IPS-NIHi7 (cell line): ENCODE measurements at regions not wholly inside any gene's neighbourhood (a gene's known extent, or its start where the extent isn't known, plus 50 kb on each side); places are given as distances from the start of the nearest gene placed in this dataset.
"Not testable (repeated sequence)": the region's sequence is repeated elsewhere in the genome, so short reads cannot be mapped to it uniquely, and the experiment has no call there.

Experiments used
- DNase-seq: peaks from one replicate; pipeline ENCODE4 v3.0.0; 2012; ENCODE audit warnings: mixed read lengths; ENCODE audit errors: extremely low spot score

- no peak for DNase-seq
These were observed 714.4 kb downstream of the GATA3 start for GRCh38 chr10:8768852-8769251.

GRCh38 chr10:8776926-8777622 is 722.6 kb downstream of the GATA3 start:
- DNase-seq, result no peak

GRCh38 chr10:8778713-8779112 is 724.2 kb downstream of the GATA3 start:
- DNase-seq, result no peak

- no peak for DNase-seq
These were observed 733.2 kb downstream of the GATA3 start for GRCh38 chr10:8787649-8788048.

- no peak for DNase-seq
These were observed 735.9 kb downstream of the GATA3 start for GRCh38 chr10:8790390-8790789.

- no peak for DNase-seq
These were observed 740.4 kb downstream of the GATA3 start for GRCh38 chr10:8794860-8795259.

GRCh38 chr10:8800426-8800825 is 745.9 kb downstream of the GATA3 start:
- no peak for DNase-seq

GRCh38 chr10:8803992-8804391 is 749.5 kb downstream of the GATA3 start:
- DNase-seq, result peak; percentile 8

GRCh38 chr10:8810677-8811076 is 756.2 kb downstream of the GATA3 start:
- DNase-seq, result no peak

GRCh38 chr10:8811201-8811600 is 756.7 kb downstream of the GATA3 start:
- no peak for DNase-seq

- no peak for DNase-seq
These were observed 761.5 kb downstream of the GATA3 start for GRCh38 chr10:8815969-8816368.

- DNase-seq, result no peak
These were observed 762.8 kb downstream of the GATA3 start for GRCh38 chr10:8817299-8817698.

- DNase-seq, result no peak
These were observed 771.1 kb downstream of the GATA3 start for GRCh38 chr10:8825611-8826010.

- DNase-seq, result no peak
These were observed 775.1 kb downstream of the GATA3 start for GRCh38 chr10:8829592-8829991.

GRCh38 chr10:8830048-8830447 is 775.6 kb downstream of the GATA3 start:
- no peak for DNase-seq

GRCh38 chr10:8830876-8831275 is 776.4 kb downstream of the GATA3 start:
- DNase-seq, result no peak

- no peak for DNase-seq
These were observed 781.1 kb downstream of the GATA3 start for GRCh38 chr10:8835453-8836167.

GRCh38 chr10:8840356-8840755 is 785.9 kb downstream of the GATA3 start:
- peak; percentile 46 for DNase-seq

GRCh38 chr10:8844141-8844540 is 789.7 kb downstream of the GATA3 start:
- DNase-seq, result no peak

- DNase-seq, result peak; percentile 20
These were observed 798.1 kb downstream of the GATA3 start for GRCh38 chr10:8852546-8852945.

- no peak for DNase-seq
These were observed 798.6 kb downstream of the GATA3 start for GRCh38 chr10:8853048-8853447.

GRCh38 chr10:8868924-8869323 is 814.4 kb downstream of the GATA3 start:
- DNase-seq, result not testable (repeated sequence)

GRCh38 chr10:8873310-8873709 is 818.8 kb downstream of the GATA3 start:
- DNase-seq, result no peak
